ENCODE measurements at regions not wholly inside any gene's neighbourhood (a gene's known extent, or its start where the extent isn't known, plus 50 kb on each side); places are given as distances from the start of the nearest gene placed in this dataset.
A peak's percentile ranks its signal among the peaks of the same experiment; 100 is the strongest.
"Not testable (repeated sequence)": the region's sequence is repeated elsewhere in the genome, so short reads cannot be mapped to it uniquely, and the experiment has no call there.

DNA sequence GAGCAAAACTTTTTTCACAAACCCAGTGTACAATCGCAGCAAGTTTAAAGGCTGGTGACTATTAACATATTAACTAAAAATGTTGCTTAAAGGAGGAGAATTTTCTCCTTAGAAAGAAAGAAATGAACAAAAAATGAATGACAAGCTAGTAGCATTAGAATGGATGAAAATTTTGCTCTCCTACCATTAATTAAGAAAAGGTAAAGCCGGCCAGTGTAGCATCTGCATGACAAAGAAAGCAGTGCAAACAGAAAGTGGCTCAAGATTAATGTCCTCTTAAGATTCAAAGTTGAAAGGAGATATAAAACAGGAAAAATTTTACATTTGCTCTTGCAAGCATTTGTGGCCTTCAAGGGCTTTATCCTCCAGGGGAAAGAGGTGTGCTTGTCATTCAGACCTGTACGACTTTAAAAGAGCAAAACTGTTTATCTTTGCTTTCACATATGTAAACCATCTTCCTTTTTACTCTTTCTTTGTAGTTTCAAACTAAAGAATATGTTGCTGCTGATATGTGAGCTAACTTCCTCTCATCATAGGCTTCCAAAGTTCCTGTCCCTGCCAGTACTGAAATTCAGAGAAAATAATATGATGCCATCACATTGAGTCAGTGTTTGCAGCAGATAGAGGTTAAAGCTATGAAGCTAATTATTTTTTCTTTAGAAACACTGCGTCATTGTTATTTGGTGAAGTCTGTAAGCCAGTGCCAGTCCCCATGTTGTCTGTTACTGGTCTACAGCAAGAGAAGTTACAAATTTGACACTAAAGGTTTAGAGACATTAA is 439.1 kb upstream of the GRM7 start:
- peaks cover 13% of the 10 kb centered on the region; the same call in 1 of the 2 replicates for H3K9me3 ChIP-seq (ENCODE audit: insufficient read depth, low read depth, low read length)
- peak overlapping the region; percentile 44 for H3K4me2 ChIP-seq (ENCODE audit: low read depth, low read length, poor library complexity, severe bottlenecking)
- H3K27me3 ChIP-seq (ENCODE audit: insufficient read depth, low read length, poor library complexity, severe bottlenecking): no peaks in the 10 kb centered on the region
- H3K9ac ChIP-seq (ENCODE audit: low read depth, low read length, poor library complexity, severe bottlenecking): no peak overlapping the region
- peak overlapping the region; percentile 34 for H3K4me3 ChIP-seq (ENCODE audit: low read length, poor library complexity, severe bottlenecking)
- peaks cover 8% of the 10 kb centered on the region for H3K4me1 ChIP-seq (ENCODE audit: insufficient read depth, low read length, poor library complexity, severe bottlenecking)
- no peaks in the 10 kb centered on the region for H3K9me2 ChIP-seq (replicated peaks; ENCODE audit: low read depth, low read length)
- TF ChIP-seq EZH2phosphoT487 (IDR thresholded peaks at IDR 0.05; ENCODE audit: borderline replicate concordance) (no peak), CTCF (conservative IDR thresholded peaks at IDR 0.05; ENCODE audit: low read length) (no peak)
- no peaks in the 10 kb centered on the region for H3K36me3 ChIP-seq (ENCODE audit: insufficient read depth, low read length)
- H3K79me2 ChIP-seq (ENCODE audit: insufficient read depth, low read length): no peaks in the 10 kb centered on the region
- H3F3A ChIP-seq (ENCODE audit: low read depth): no peaks in the 10 kb centered on the region
- peak overlapping the region; percentile 57 for H2AFZ ChIP-seq (ENCODE audit: low read length)
- H4K20me1 ChIP-seq (ENCODE audit: insufficient read depth, low read length, poor library complexity, severe bottlenecking): no peaks in the 10 kb centered on the region

DNA sequence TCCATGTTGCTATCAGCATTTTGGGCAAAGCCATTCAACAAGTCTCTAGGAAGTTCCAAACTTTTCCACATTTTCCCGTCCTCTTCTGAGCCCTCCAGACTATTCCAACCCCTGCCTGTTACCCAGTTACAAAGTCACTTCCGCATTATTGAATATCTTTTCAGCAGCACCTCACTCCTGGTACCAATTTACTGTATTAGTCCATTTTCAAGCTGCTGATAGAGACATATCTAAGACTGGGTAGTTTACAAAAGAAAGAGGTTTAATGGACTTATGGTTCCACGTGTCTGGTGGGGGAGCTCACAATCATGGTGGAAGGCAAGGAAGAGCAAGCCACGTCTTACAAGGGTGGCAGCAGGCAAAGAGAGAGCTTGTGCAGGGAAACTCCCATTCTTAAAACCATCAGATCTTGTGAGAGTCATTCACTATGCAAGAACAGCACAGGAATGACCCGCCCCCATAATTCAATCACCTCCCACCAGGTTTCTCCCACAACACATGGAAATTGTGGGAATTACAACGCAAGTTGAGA is 435.6 kb upstream of the GRM7 start:
- Histone ChIP-seq H2AFZ (ENCODE audit: low read length) (no peak overlapping the region), H3K4me3 (ENCODE audit: low read length, poor library complexity, severe bottlenecking) (no peak overlapping the region), H4K20me1 (ENCODE audit: insufficient read depth, low read length, poor library complexity, severe bottlenecking) (no peaks in the 10 kb centered on the region), H3K4me2 (ENCODE audit: low read depth, low read length, poor library complexity, severe bottlenecking) (no peak overlapping the region), H3K9ac (ENCODE audit: low read depth, low read length, poor library complexity, severe bottlenecking) (no peak overlapping the region), H3K4me1 (ENCODE audit: insufficient read depth, low read length, poor library complexity, severe bottlenecking) (peaks cover 8% of the 10 kb centered on the region), H3K9me2 (replicated peaks; ENCODE audit: low read depth, low read length) (no peaks in the 10 kb centered on the region), H3K27me3 (ENCODE audit: insufficient read depth, low read length, poor library complexity, severe bottlenecking) (no peaks in the 10 kb centered on the region), H3K9me3 (ENCODE audit: insufficient read depth, low read depth, low read length) (peaks cover 18% of the 10 kb centered on the region; the same call in 1 of the 2 replicates), H3K36me3 (ENCODE audit: insufficient read depth, low read length) (no peaks in the 10 kb centered on the region), H3F3A (ENCODE audit: low read depth) (no peaks in the 10 kb centered on the region), H3K79me2 (ENCODE audit: insufficient read depth, low read length) (no peaks in the 10 kb centered on the region)
- no peak for TF ChIP-seq CTCF (conservative IDR thresholded peaks at IDR 0.05; ENCODE audit: low read length)
- TF ChIP-seq EZH2phosphoT487 (IDR thresholded peaks at IDR 0.05; ENCODE audit: borderline replicate concordance): no peak

DNA sequence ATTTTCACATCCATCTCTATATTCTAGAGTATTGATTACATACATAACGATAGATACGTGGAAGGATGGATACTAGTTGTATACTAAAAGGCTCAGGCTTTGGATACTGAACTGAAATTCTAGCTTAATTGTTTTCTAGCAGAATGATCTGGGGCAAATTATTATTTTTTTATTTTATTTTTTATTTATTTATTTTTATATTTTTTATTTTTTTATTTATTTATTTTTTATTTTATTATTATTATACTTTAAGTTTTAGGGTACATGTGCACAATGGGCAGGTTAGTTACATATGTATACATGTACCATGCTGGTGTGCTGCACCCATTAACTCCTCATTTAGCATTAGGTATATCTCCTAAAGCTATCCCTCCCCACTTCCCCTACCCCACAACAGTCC is 432.6 kb upstream of the GRM7 start:
- H3F3A ChIP-seq (ENCODE audit: low read depth); H3K79me2 ChIP-seq (ENCODE audit: insufficient read depth, low read length); H3K9me2 ChIP-seq (replicated peaks; ENCODE audit: low read depth, low read length); H3K4me1 ChIP-seq (ENCODE audit: insufficient read depth, low read length, poor library complexity, severe bottlenecking); H3K27me3 ChIP-seq (ENCODE audit: insufficient read depth, low read length, poor library complexity, severe bottlenecking); H3K36me3 ChIP-seq (ENCODE audit: insufficient read depth, low read length); H3K4me2 ChIP-seq (ENCODE audit: low read depth, low read length, poor library complexity, severe bottlenecking); H3K4me3 ChIP-seq (ENCODE audit: low read length, poor library complexity, severe bottlenecking); H2AFZ ChIP-seq (ENCODE audit: low read length); H4K20me1 ChIP-seq (ENCODE audit: insufficient read depth, low read length, poor library complexity, severe bottlenecking); H3K9ac ChIP-seq (ENCODE audit: low read depth, low read length, poor library complexity, severe bottlenecking): not testable (repeated sequence)
- peaks cover 18% of the 10 kb centered on the region; the same call in 1 of the 2 replicates for H3K9me3 ChIP-seq (ENCODE audit: insufficient read depth, low read depth, low read length)

DNA sequence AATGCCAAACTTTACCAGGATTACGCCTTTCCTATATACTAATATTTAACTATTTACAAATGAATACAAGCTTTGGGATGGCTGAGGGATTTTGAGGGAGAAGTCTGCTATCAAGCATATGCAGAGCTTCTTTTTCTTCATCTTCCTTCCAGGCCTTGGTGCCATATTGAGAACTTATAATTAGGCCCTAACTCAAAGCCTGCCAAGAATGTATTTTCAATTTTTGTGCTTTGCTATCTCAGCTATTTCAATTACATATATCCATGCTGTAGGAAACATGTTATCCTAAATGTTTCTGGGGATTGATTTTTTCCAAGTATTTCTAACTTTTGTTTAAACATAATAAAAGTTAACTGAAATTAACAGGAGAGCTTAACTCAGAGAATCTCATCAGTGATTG is 425.0 kb upstream of the GRM7 start:
- Histone ChIP-seq H3K27me3 (ENCODE audit: insufficient read depth, low read length, poor library complexity, severe bottlenecking) (no peaks in the 10 kb centered on the region), H3K4me1 (ENCODE audit: insufficient read depth, low read length, poor library complexity, severe bottlenecking) (no peaks in the 10 kb centered on the region), H4K20me1 (ENCODE audit: insufficient read depth, low read length, poor library complexity, severe bottlenecking) (no peaks in the 10 kb centered on the region), H3F3A (ENCODE audit: low read depth) (no peaks in the 10 kb centered on the region), H3K9me2 (replicated peaks; ENCODE audit: low read depth, low read length) (no peaks in the 10 kb centered on the region), H3K4me2 (ENCODE audit: low read depth, low read length, poor library complexity, severe bottlenecking) (no peak overlapping the region), H3K9me3 (ENCODE audit: insufficient read depth, low read depth, low read length) (no peaks in the 10 kb centered on the region), H2AFZ (ENCODE audit: low read length) (no peak overlapping the region), H3K79me2 (ENCODE audit: insufficient read depth, low read length) (no peaks in the 10 kb centered on the region), H3K4me3 (ENCODE audit: low read length, poor library complexity, severe bottlenecking) (no peak overlapping the region), H3K36me3 (ENCODE audit: insufficient read depth, low read length) (no peaks in the 10 kb centered on the region), H3K9ac (ENCODE audit: low read depth, low read length, poor library complexity, severe bottlenecking) (no peak overlapping the region)
- TF ChIP-seq CTCF (conservative IDR thresholded peaks at IDR 0.05; ENCODE audit: low read length) (no peak), EZH2phosphoT487 (IDR thresholded peaks at IDR 0.05; ENCODE audit: borderline replicate concordance) (no peak)

All from Loucy (cell line).